ENCODE measurements at regions not wholly inside any gene's neighbourhood (a gene's known extent, or its start where the extent isn't known, plus 50 kb on each side); places are given as distances from the start of the nearest gene placed in this dataset.
A peak's percentile ranks its signal among the peaks of the same experiment; 100 is the strongest.

DNA sequence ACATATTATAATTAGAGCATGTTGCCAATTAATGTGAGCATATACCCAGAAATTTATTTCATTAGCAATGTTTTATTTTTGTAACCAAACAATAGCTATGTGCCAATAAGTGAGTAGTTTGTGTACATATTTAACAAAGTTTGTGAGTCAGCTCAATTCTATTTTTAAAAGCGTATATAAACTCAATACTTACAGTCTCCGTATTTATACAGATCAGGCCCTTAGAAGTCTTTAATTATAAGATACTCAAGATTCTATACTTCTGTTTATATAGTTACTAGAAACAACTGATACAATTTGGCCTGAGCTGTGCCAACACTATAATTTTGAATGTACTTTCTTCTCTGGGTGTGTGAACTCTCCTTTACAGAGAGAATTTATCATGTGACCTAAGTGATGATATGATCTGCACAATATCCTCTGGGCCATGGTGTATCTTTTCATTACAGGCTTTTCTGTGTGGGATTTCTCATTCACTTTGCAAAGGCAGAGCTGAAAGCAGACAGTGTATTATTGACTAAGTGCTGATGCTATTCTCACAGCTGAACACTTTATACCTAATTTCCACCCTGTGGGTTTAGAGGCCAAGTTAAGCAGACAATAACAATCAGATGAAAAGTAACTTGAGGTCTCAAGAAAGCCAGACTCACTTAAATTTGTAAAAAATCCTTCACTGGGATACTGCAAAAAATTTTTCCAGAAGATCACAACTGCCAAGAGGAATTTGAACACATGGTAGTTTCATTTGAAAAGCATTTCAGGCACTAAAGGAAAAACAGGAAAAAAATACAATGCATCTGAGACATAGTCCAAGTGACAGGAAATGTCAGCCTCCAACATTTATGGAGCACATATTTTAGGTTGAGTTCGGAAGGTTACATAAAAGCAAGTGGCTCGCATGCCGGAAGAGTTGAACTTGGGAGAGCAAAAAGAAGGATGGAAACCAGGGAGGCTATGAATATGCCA, 277.9 kb upstream of the SEMA6D start:
- DNase-seq, result no peak

DNA sequence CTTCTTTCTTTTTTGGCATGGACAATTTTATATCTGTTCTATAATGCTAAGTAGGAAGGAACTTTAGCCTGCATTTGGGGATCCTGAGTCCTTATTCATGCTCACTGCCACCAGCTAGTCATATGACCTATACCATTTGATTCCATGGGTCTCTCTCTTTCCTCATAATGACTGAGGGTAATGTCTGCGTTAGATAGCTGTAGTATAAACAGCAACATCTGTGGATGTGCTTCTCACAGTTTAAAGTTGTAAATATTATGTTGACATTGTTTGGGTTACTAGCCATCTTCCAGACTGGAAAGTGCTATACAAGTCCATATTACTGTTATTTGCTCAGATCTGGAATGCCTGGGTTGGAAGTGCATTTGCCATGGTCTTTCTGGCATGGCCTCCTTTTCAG, 274.9 kb upstream of the SEMA6D start:
- DNase-seq, result no peak

GRCh38 chr15:47443839-47444238, 273.5 kb upstream of the SEMA6D start:
- no peak for DNase-seq

DNA sequence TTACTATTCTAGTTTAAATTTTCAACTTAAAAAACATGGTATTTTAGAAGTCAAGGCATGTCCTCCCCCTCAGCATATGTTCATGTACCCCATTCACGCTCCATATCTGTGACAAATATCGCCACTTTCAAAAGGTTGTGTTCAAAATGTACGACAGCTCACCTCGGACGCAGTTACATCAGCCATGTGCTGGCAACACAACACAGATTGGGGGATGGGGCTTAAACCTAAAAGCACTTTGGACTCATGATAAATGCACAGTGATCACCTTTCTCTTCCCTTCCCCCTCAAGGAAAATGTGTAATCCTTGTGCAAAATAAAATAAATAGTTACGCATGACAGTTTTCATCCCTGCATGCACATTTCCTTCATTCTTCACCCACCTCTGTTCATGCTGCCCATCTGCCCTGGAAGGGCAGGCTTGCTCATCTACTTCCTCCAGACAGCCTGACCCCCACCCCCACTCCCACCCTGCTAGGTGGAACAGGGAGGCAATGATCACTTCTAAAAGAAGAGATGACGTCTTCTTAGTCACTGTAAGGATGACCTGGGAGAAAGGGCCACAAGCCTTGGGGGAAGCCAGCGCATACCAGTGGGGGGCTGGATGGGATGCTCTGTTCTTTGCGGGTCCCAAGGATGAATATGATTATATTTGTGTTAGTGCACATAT, 271.4 kb upstream of the SEMA6D start:
- DNase-seq, result no peak

GRCh38 chr15:47460795-47461573, 256.3 kb upstream of the SEMA6D start:
- DNase-seq, result no peak

DNA sequence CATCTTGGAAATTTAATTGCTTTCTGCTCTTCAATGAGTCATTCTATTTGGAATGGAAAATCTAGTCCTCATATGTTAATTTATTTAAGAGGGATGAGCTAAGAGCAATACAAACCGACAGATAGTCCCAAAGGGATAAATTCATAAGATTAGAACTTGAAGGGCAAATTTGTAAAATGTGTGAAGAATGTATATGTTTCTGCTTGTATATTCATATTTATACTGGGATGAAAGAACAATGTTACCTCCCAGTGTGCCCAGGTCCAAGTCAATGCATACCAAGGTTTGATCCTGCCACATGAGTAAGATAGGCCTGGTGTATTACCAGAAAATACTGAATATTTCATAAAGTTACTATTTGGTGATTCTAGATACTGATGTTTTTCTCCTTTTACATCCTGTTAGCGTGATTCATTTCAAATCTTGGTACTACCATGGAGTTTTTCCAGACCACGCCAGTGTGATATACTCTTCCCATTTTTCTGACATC, 255.6 kb upstream of the SEMA6D start:
- no peak for DNase-seq

DNA sequence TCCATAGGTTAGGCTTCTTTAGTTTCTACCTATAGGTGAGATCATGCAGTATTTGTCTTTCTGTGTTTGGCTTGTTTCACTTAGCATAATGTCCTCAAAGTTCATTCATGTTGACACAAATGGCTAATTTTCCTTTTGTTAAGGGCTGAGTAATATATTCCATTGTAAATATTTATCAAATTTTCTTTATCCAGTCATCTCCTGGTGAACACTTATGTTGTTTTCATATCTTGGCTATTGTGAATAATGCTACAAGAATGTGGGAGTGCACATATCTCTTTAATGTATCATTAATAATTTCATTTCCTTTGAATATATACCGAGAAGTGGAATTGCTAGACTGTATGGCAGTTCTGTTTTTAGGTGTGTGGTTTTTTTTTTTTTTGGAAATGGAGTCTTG, 250.9 kb upstream of the SEMA6D start:
- no peak for DNase-seq

DNA sequence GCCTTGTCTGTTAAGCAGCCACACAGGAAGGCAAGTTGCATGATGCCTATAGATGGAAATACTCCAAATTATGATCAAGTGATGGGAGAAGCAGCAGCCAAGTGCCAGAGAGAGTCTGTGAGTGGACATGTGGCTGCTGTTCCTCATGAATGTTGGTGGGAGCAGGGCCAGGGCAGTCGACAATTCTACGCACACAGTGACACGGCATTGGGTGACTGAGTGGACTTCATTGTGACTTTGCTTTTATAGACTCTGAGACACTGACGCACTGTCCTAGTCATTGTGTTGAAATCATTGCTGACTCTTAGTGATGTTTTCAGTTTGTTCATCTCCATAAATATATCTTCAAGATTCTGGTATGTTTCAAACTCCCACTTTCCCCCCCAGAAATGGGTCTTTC, 246.3 kb upstream of the SEMA6D start:
- DNase-seq, result no peak

GRCh38 chr15:47473106-47473725, 244.1 kb upstream of the SEMA6D start:
- DNase-seq, result no peak

- no peak for DNase-seq
Observed at GRCh38 chr15:47473832-47474231, 243.5 kb upstream of the SEMA6D start.

- DNase-seq, result no peak
Observed at GRCh38 chr15:47475336-47475735, 242.0 kb upstream of the SEMA6D start.

- peak; percentile 43 for DNase-seq
Observed at GRCh38 chr15:47477341-47477740, 240.0 kb upstream of the SEMA6D start.

GRCh38 chr15:47484059-47484458, 233.2 kb upstream of the SEMA6D start:
- DNase-seq, result no peak

DNA sequence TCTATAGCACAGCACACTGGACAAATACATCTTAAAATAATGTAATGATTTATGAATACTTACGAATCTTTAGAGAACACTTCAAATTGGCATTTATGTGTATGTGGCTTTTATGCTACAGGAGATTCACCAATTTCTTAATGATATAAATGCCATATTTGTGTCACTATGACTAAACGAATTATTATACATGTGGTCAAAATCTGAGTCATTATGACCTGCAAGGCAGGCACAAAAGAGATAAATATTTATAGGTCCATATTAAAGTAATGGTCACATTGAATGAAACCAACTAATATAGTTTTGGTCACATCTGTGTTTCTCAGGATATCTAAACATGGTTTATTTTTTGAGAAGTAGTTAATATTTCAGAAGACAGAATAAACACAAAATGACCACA, 232.3 kb upstream of the SEMA6D start:
- DNase-seq, result no peak

DNA sequence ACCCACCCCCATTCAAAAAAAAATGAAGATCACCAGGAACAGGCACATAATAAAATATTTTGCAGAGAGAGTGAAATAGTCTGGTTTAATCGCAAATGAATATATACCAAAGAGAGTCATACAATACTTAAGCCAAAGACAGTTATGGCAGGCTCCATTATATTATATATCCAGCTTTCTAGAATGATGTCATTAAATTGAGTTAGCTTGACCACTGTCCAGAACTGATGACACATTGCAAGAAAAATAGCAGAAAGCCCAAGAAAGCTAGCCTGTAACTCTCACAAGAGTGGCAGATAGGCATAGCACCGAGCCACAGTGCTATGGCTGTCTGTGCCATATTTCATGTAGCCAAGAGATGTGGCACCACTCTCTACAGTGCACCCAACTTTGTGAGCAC, 231.9 kb upstream of the SEMA6D start:
- no peak for DNase-seq

GRCh38 chr15:47486040-47486439, 231.3 kb upstream of the SEMA6D start:
- DNase-seq, result no peak

DNA sequence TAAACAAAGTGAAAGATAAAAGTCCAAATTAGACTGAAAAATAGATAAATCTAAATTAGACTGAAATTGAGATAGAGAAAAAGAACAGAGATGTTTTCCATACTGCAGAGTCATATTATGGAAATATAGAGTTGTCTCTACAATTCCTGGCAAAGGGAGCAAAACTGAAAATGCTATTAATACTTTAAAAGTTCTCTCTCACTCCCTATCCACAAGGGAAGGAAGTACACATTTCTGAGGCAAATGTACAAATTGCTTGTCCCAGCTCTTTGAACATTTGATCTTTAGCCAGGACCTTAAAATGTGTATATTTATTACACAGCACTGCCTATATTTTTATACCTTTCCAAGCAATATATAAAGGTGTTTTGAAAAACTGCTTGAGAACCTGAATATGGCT, 225.1 kb upstream of the SEMA6D start:
- no peak for DNase-seq

- DNase-seq, result no peak
Observed at GRCh38 chr15:47493357-47494247, 223.7 kb upstream of the SEMA6D start.

DNA sequence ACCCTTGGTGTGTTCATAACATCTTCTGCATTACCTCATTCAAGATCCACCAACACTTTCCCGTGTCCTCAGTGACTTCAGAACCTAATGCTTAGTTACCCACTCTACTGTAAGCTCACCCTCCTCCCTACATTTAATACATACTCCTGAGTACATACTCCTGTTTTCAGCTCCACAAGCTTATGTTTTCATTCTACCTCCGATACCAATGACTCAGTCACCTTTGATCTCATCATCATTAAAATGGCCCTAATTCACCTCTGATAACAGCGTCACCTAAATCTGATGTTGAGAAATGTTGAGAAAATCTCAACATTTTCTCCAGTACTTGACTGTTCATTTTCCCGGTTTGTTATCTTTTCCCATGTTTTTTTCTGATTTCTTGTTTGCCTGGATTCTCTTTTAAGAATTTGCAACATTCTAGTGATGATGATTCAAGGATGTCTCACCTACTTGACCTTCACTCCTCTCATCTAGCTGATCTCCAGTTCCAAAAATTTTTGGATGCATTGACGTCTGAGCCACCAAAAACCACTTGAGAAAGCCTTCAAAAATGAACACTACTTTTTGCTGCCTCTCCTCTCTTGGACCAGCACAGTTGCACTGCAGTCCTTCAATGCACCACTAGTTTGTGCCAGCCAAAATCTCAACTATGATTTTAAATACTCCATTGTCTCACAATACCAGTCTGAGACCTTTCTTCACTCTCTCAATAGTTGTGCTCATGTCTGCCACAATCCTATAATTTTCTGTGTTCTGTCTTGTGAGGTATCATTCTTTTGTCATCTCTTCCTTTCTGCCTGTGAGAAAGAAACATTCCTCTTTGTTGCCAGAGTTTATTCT, 220.7 kb upstream of the SEMA6D start:
- DNase-seq, result no peak

GRCh38 chr15:47500842-47501241, 216.5 kb upstream of the SEMA6D start:
- DNase-seq, result no peak

DNA sequence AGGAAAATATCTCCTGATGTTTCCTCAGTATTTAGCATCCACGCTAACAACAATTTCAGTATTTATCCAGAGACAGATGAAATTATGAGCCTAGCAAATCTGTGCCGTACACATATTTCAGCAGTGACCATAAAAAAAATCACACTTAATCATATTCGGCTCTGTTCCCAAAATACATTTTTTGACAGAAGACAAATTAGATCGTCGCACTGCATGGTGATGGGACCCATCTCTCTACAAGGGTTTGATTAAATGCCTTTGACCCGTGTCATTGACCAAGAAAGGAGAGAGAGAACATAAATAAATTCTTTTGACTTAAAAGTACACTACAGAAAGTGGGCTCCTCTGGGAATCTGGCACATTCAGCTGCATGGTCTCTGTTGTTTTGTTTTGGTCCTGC, 215.3 kb upstream of the SEMA6D start:
- DNase-seq, result no peak

All from DMS79 (cell line).